ENCODE measurements at regions not wholly inside any gene's neighbourhood (a gene's known extent, or its start where the extent isn't known, plus 50 kb on each side); places are given as distances from the start of the nearest gene placed in this dataset.
"Not testable (repeated sequence)": the region's sequence is repeated elsewhere in the genome, so short reads cannot be mapped to it uniquely, and the experiment has no call there.

- DNase-seq: no peak
Measured at GRCh38 chr19:32066056-32066455, 279.4 kb upstream of the ZNF507 start.

DNA sequence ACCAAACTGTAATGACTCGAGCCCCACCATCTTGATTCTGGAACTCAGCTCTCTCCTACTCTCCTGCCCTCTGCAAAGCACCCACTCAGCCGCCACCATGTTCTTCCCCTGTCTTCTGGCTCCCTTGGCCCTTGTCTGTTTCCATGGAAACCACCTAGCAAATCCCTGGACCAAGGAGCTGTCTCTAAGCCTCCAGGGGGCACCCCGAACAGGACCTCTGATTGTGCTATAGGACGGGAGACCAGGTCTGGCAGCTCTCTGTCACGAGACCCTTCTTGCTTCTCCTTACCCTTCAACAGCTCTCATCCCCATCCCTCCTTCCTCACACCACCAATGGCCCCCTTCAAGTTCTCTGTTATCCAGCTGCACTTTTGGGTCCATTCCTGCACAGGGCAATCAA lies 277.7 kb upstream of the ZNF507 start:
- DNase-seq: no peak

- DNase-seq: no peak
Measured at GRCh38 chr19:32068793-32069192, 276.6 kb upstream of the ZNF507 start.

DNA sequence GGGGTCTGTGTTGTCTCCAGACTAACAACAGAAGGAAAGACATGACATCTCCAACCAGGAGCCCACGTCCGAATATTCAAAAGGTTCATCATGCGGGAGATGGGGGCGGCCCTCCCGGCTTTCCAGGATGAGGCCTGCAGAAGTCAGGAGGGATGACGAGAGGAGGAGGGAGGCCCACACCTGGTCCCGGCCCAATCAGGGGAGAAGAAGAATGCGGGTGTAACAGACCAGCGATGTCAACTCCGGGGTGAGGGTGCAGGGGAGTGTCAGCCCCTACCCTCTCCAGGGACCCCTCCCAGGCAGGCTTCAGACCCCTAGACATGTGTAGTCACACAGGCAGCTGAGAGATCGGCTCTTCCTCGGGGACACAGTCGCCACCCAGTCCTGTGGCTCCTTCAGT lies 275.3 kb upstream of the ZNF507 start:
- DNase-seq: no peak

GRCh38 chr19:32082028-32082427 lies 263.4 kb upstream of the ZNF507 start:
- DNase-seq: no peak

GRCh38 chr19:32084756-32085363 lies 260.6 kb upstream of the ZNF507 start:
- not testable (repeated sequence) for DNase-seq

DNA sequence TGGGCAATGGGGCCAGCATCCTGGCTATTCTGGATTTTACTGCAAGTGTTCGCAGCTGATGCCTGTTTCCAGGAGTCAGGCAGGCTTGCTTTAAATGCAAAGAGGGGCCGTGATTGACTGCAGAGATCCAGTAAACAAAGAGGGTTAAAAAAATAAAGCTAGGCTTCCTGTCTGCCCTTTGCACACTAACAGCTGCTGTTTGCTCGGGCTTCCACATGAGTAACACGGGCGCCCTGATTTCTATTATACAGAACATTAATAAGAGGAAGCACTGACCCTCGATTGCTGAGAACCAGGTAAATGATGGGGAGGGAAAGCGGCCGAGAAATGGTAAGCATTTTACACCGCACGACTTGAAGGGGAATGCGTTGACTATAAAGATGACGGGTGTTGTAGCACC lies 254.2 kb upstream of the ZNF507 start:
- no peak for DNase-seq

DNA sequence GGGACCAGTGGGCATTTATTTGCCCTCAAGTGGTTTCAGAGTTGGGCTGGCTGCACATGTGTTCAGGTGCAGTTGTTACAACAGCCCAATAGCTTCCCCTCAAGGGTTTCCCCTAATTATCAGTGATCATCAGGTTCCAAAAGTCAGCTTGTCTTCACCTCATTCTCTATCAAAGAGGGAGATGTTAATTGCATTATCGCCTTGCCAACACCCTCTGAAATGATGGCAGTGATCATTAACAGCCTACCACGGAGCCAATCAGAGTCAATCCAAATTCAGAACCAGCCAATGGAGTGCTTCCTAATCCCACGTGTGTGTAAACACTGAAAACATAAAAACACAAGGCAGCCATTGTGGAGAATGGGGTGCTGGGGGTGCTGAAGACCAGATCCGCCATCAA lies 248.4 kb upstream of the ZNF507 start:
- no peak for DNase-seq

GRCh38 chr19:32097620-32098019 lies 247.8 kb upstream of the ZNF507 start:
- DNase-seq: peak; percentile 31

DNA sequence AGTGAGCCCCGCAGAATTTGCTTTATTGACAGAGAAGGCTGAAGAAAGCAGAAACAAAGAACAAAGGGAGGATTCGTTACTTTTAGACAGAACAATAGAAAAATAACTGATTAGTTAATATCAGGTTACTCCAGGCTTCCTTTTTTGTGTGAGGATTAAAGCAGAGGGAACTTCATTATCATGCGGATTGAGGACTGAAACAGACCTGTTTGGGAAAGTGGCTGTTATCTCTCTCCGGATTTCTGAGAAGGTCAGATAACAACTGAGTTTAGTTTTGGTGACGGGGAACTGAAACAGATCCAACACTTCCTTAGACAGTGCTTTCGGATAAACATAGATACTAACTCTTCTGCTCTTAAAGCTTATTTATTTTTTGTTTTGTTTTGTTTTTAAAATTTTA lies 246.4 kb upstream of the ZNF507 start:
- DNase-seq: no peak

DNA sequence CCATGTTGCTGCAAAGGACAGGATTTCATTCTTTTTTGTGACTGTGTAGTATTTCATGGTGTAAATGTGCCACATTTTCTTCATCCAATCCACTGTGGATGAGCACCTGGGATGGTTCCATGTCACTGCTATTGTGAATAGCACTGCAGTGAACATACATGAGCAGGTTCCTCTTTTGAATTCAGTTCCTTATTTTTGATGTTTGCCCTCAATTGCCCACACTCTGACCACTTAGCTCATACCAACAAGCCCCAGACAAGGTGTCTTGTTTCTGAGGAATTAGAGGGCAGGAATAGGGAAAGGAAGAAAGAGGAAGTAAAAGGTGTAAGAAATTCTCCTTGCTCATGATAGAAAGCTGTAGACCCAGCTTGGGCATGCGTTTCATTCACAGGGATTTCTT lies 244.2 kb upstream of the ZNF507 start:
- no peak for DNase-seq

- no peak for DNase-seq
Measured at GRCh38 chr19:32103541-32103940, 241.9 kb upstream of the ZNF507 start.

GRCh38 chr19:32104153-32104849 lies 241.1 kb upstream of the ZNF507 start:
- DNase-seq: peak; percentile 34

- DNase-seq: no peak
Measured at GRCh38 chr19:32104850-32105235, 240.6 kb upstream of the ZNF507 start.

DNA sequence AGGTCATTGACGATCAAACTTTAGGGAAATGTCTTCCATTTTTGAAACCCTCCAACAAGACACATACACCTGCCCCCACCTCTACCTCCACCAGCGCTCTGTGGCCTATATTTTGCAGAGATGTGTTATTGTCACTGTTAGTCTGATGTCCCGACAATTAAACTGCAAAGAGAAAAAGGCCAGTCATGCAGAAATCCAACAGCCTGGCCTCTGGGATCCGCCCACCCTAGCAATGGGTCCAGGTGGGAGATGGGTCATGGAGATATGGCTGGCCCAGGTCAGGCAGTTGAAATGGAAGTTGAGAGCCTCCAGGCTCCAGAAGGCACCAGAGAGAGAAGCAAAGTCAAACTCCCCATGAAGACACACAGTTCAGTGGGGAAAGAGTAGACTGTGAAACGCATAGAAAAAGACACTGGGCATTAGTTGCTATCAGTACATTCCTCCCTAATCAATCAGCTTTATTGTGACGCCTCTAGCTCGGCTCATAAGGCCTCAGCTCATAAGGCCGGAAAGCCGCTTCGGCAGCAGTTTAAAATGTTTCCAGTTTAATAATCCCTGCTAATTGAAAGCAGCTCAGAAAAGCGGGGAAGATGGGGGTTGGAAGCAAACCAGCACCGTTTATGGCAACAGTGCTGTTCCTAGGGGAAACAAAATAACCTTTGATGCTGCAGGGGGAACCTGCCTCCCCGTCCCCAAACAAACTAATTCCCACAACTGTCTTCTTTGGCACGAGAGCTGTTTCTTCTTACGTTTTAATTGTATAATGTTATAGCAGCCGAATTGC lies 239.7 kb upstream of the ZNF507 start:
- no peak for DNase-seq

DNA sequence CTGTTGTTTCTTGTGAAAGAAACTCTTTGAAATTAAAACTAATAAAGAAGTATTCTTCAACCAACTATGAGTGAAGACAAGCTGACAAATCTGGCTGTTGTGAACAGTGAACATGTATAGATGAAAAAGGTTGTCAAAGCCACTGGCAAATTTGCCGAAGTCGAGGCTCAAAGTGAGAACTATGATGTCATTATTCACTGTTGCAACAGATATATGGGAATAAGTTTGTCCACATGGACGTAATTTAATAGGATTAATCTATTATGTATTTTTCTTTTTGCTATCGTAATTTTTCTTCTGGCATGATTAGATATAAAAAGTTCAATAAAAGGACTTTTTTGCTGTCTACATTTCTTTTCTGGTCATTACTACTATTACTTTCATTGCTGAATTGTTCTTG lies 223.2 kb upstream of the ZNF507 start:
- DNase-seq: no peak

- no peak for DNase-seq
Measured at GRCh38 chr19:32123355-32123940, 222.0 kb upstream of the ZNF507 start.

GRCh38 chr19:32124585-32124984 lies 220.8 kb upstream of the ZNF507 start:
- DNase-seq: no peak

DNA sequence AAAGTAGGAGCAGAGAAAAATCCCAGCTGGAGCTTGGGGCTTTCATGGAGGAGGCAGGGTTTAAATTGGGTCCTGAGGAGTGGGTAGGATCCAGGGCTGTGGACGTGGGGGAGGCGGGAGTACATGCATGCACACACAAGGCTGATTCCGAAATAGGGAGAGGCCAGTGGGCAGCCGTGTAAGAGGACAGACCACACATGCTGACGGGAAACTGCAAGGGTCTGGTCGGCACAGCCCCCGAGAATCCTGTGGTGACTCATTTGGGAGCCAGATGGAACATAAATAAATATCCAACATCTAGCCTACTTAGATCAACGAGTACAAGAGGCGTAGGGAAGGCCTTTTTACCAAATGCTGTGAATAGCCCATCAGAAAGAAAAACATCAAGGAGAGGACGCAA lies 216.3 kb upstream of the ZNF507 start:
- DNase-seq: no peak

DNA sequence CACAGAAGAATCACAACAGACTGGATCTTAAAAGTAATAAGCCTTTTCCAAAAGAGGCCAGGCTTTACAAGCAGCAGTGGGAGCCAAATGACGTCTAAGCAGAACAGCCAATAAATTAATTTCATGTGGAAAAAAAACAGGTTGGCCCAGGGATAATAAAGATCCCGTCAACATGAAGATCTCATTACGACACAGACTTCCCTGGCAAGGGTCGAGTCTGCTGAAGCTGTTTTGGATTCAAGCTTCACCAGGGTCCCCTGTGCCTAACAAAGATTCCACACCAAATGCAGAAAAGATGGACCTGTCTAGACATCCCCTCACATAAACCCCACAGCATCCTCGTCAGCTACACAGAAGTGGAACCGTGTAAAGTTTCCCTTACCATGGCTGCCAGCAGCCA lies 215.1 kb upstream of the ZNF507 start:
- DNase-seq: no peak

DNA sequence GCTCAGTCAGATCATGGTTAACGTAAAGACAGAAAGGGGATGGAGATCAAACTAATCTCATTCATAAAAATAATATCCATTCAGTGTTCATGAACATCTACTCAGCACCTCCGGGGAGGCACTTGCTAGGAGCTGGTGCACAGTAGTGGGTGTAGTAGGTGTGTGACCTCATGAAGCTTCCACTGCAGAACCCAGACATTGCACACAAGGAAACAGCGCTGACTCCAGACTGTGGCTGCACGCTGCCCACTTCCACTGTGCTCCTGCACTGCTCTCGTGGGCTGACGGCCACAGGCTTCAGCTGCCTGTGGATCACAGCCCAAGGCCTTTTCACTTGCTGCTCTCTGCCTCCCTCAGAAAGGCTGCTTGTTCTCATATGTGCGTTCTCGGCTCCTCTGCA lies 214.4 kb upstream of the ZNF507 start:
- no peak for DNase-seq

GRCh38 chr19:32138416-32138815 lies 207.0 kb upstream of the ZNF507 start:
- no peak for DNase-seq

DNA sequence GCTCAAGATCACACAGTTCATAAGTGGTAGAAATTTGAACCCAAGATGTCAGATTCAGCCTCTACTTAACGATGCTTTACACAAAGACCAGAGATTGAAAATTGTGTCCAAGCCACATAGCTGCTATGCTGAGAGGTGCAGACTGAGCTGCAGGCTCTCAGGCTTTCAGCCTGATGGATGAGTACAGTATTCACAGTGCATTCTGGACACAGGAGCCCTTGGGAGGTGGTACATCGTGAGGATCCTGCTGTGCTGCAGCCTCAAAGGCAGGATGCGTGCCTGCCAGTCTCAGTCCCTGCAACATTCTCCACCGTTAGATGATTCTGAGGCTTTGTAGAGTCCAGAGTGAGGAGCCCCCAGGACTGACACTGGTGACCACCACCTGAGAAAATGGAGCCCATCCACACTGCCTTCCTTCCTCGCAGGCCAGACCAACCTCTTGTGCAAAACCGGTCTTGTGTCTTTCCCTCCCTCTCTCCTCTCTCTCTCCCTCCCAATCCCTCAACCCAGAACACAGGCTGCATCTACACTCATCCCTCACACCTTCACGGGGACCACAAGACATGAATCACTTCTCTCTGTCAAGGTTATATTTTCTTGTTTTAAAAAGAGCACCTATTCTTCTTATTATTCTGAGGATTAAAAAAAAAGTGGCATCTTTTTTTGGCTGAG lies 203.4 kb upstream of the ZNF507 start:
- DNase-seq: no peak
